ENCODE measurements at regions not wholly inside any gene's neighbourhood (a gene's known extent, or its start where the extent isn't known, plus 50 kb on each side); places are given as distances from the start of the nearest gene placed in this dataset.
"Not testable (repeated sequence)": the region's sequence is repeated elsewhere in the genome, so short reads cannot be mapped to it uniquely, and the experiment has no call there.

- no peak for DNase-seq
These were observed 612.4 kb downstream of the FBXO15 start for GRCh38 chr18:73535189-73535588.

GRCh38 chr18:73531601-73532000, 616.0 kb downstream of the FBXO15 start:
- no peak for DNase-seq

GRCh38 chr18:73528066-73528465, 619.6 kb downstream of the FBXO15 start:
- DNase-seq, result no peak

GRCh38 chr18:73520229-73520628, 627.4 kb downstream of the FBXO15 start:
- DNase-seq, result no peak

- DNase-seq, result not testable (repeated sequence)
These were observed 631.6 kb downstream of the FBXO15 start for GRCh38 chr18:73516056-73516455.

GRCh38 chr18:73514449-73514848, 633.2 kb downstream of the FBXO15 start:
- no peak for DNase-seq

- no peak for DNase-seq
These were observed 635.7 kb downstream of the FBXO15 start for GRCh38 chr18:73511771-73512503.

- DNase-seq, result no peak
These were observed 638.2 kb downstream of the FBXO15 start for GRCh38 chr18:73509460-73509859.

GRCh38 chr18:73503326-73503725, 635.5 kb upstream of the NETO1 start:
- no peak for DNase-seq

GRCh38 chr18:73487966-73488365, 620.2 kb upstream of the NETO1 start:
- DNase-seq, result no peak

GRCh38 chr18:73485166-73485565, 617.4 kb upstream of the NETO1 start:
- no peak for DNase-seq

GRCh38 chr18:73482901-73483300, 615.1 kb upstream of the NETO1 start:
- no peak for DNase-seq

GRCh38 chr18:73479477-73479876, 611.7 kb upstream of the NETO1 start:
- DNase-seq, result no peak

GRCh38 chr18:73478191-73478590, 610.4 kb upstream of the NETO1 start:
- DNase-seq, result no peak

- DNase-seq, result no peak
These were observed 608.2 kb upstream of the NETO1 start for GRCh38 chr18:73476031-73476430.

GRCh38 chr18:73462092-73462491, 594.3 kb upstream of the NETO1 start:
- no peak for DNase-seq

GRCh38 chr18:73461780-73462059, 593.9 kb upstream of the NETO1 start:
- no peak for DNase-seq

- peak; percentile 16 for DNase-seq
These were observed 593.4 kb upstream of the NETO1 start for GRCh38 chr18:73461038-73461779.

- no peak for DNase-seq
These were observed 590.6 kb upstream of the NETO1 start for GRCh38 chr18:73458186-73458964.

GRCh38 chr18:73456643-73457042, 588.9 kb upstream of the NETO1 start:
- DNase-seq, result no peak

GRCh38 chr18:73452866-73453265, 585.1 kb upstream of the NETO1 start:
- no peak for DNase-seq

GRCh38 chr18:73446502-73446901, 578.7 kb upstream of the NETO1 start:
- no peak for DNase-seq

- no peak for DNase-seq
These were observed 563.8 kb upstream of the NETO1 start for GRCh38 chr18:73431620-73432019.

Data from right kidney (tissue), 1 donor.